ENCODE measurements at regions not wholly inside any gene's neighbourhood (a gene's known extent, or its start where the extent isn't known, plus 50 kb on each side); places are given as distances from the start of the nearest gene placed in this dataset.
"Not testable (repeated sequence)": the region's sequence is repeated elsewhere in the genome, so short reads cannot be mapped to it uniquely, and the experiment has no call there.

- Histone ChIP-seq H3K4me1 (ENCODE audit: control insufficient read depth, insufficient read depth, low read length) (peaks cover 19% of the 10 kb centered on the region), H3K9ac (ENCODE audit: extremely low read depth, low read length, poor library complexity, severe bottlenecking) (no peak overlapping the region), H3K9me3 (ENCODE audit: control insufficient read depth, low read length) (no peaks in the 10 kb centered on the region), H3K36me3 (ENCODE audit: control insufficient read depth, insufficient read depth, low read length) (no peaks in the 10 kb centered on the region), H3K27me3 (ENCODE audit: control insufficient read depth, insufficient read depth, low read length, poor library complexity, severe bottlenecking) (no peaks in the 10 kb centered on the region), H3K27ac (ENCODE audit: low read depth, low read length) (no peak overlapping the region), H3K4me3 (ENCODE audit: low read length) (peak overlapping the region; percentile 50)
- no peaks in the 10 kb centered on the region for H3K36me3 Mint-ChIP-seq (ENCODE audit: low read depth)
- H3K9me3 Mint-ChIP-seq, result no peaks in the 10 kb centered on the region
- H3K27me3 Mint-ChIP-seq (ENCODE audit: insufficient read depth), result no peaks in the 10 kb centered on the region
- no peak for TF ChIP-seq CTCF (conservative IDR thresholded peaks at IDR 0.05)
- H3K4me1 Mint-ChIP-seq, result peaks cover 42% of the 10 kb centered on the region
- peak overlapping the region; percentile 20 for H3K4me3 Mint-ChIP-seq
- DNase-seq, result peak; percentile 63
- peak overlapping the region; percentile 44 for H3K27ac Mint-ChIP-seq
- WGBS, 2 experiments (ENCODE audit: insufficient coverage in 1 of 2, insufficient read length in 1 of 2), result 13 to 24% methylated on average over 1 of the region's 1 CpG
Measured at GRCh38 chr6:119672725-119673124, 323.2 kb upstream of the MAN1A1 start.

- 60 to 74% methylated on average over 2 of the region's 2 CpGs for WGBS, 2 experiments (ENCODE audit: insufficient coverage in 1 of 2, insufficient read length in 1 of 2)
- no peak overlapping the region for H3K27ac ChIP-seq (ENCODE audit: low read depth, low read length)
Measured at GRCh38 chr6:119671105-119671504, 321.5 kb upstream of the MAN1A1 start.

GRCh38 chr6:119669221-119669620 is 319.7 kb upstream of the MAN1A1 start:
- Mint-ChIP-seq H3K4me3 (no peak overlapping the region), H3K9me3 (peaks cover 28% of the 10 kb centered on the region), H3K4me1 (peaks cover 35% of the 10 kb centered on the region), H3K36me3 (ENCODE audit: low read depth) (no peaks in the 10 kb centered on the region), H3K27ac (no peak overlapping the region), H3K27me3 (ENCODE audit: insufficient read depth) (no peaks in the 10 kb centered on the region)
- Histone ChIP-seq H3K27ac (ENCODE audit: low read depth, low read length) (no peak overlapping the region), H3K9me3 (ENCODE audit: control insufficient read depth, low read length) (peaks cover 16% of the 10 kb centered on the region), H3K9ac (ENCODE audit: extremely low read depth, low read length, poor library complexity, severe bottlenecking) (no peak overlapping the region), H3K36me3 (ENCODE audit: control insufficient read depth, insufficient read depth, low read length) (no peaks in the 10 kb centered on the region), H3K4me1 (ENCODE audit: control insufficient read depth, insufficient read depth, low read length) (peaks cover 19% of the 10 kb centered on the region), H3K27me3 (ENCODE audit: control insufficient read depth, insufficient read depth, low read length, poor library complexity, severe bottlenecking) (no peaks in the 10 kb centered on the region), H3K4me3 (ENCODE audit: low read length) (no peak overlapping the region)
- TF ChIP-seq CTCF (conservative IDR thresholded peaks at IDR 0.05), result no peak
- DNase-seq, result no peak

More at GRCh38 chr6:119671105-119671504, 321.5 kb upstream of the MAN1A1 start:
- Mint-ChIP-seq H3K27ac (no peak overlapping the region), H3K27me3 (ENCODE audit: insufficient read depth) (no peaks in the 10 kb centered on the region), H3K36me3 (ENCODE audit: low read depth) (no peaks in the 10 kb centered on the region), H3K4me3 (no peak overlapping the region), H3K4me1 (peaks cover 36% of the 10 kb centered on the region), H3K9me3 (peaks cover 13% of the 10 kb centered on the region)
- Histone ChIP-seq H3K4me3 (ENCODE audit: low read length) (no peak overlapping the region), H3K27me3 (ENCODE audit: control insufficient read depth, insufficient read depth, low read length, poor library complexity, severe bottlenecking) (no peaks in the 10 kb centered on the region), H3K36me3 (ENCODE audit: control insufficient read depth, insufficient read depth, low read length) (no peaks in the 10 kb centered on the region), H3K9me3 (ENCODE audit: control insufficient read depth, low read length) (peaks cover under 1% of the 10 kb centered on the region), H3K4me1 (ENCODE audit: control insufficient read depth, insufficient read depth, low read length) (peaks cover 19% of the 10 kb centered on the region), H3K9ac (ENCODE audit: extremely low read depth, low read length, poor library complexity, severe bottlenecking) (no peak overlapping the region)
- DNase-seq, result peak; percentile 52
- TF ChIP-seq CTCF (conservative IDR thresholded peaks at IDR 0.05), result no peak

GRCh38 chr6:119665432-119665831 is 315.9 kb upstream of the MAN1A1 start:
- not testable (repeated sequence) for H3K4me3 Mint-ChIP-seq; H3K27me3 Mint-ChIP-seq (ENCODE audit: insufficient read depth); H3K27ac Mint-ChIP-seq; DNase-seq; H3K36me3 ChIP-seq (ENCODE audit: control insufficient read depth, insufficient read depth, low read length); H3K4me3 ChIP-seq (ENCODE audit: low read length); H3K9ac ChIP-seq (ENCODE audit: extremely low read depth, low read length, poor library complexity, severe bottlenecking); H3K27ac ChIP-seq (ENCODE audit: low read depth, low read length); H3K4me1 ChIP-seq (ENCODE audit: control insufficient read depth, insufficient read depth, low read length); H3K36me3 Mint-ChIP-seq (ENCODE audit: low read depth); H3K27me3 ChIP-seq (ENCODE audit: control insufficient read depth, insufficient read depth, low read length, poor library complexity, severe bottlenecking)
- H3K9me3 ChIP-seq (ENCODE audit: control insufficient read depth, low read length), result peaks cover 17% of the 10 kb centered on the region
- WGBS, 2 experiments (ENCODE audit: insufficient coverage in 1 of 2, insufficient read length in 1 of 2), result 85 to 95% methylated on average over 6 to 10 of the region's 10 CpGs
- Mint-ChIP-seq H3K4me1 (peaks cover 14% of the 10 kb centered on the region), H3K9me3 (peaks cover 28% of the 10 kb centered on the region)
